ENCODE measurements at regions not wholly inside any gene's neighbourhood (a gene's known extent, or its start where the extent isn't known, plus 50 kb on each side); places are given as distances from the start of the nearest gene placed in this dataset.

GRCh38 chr2:149972066-149972465 is 384.5 kb upstream of the MMADHC start:
- Histone ChIP-seq H4K20me1 (ENCODE audit: insufficient read depth, low read length) (no peaks in the 10 kb centered on the region), H3K4me1 (ENCODE audit: insufficient read depth, low read length, severe bottlenecking) (no peaks in the 10 kb centered on the region), H3K4me3 (ENCODE audit: low read depth, low read length, poor library complexity, severe bottlenecking) (no peak overlapping the region), H3K36me3 (ENCODE audit: insufficient read depth, low read length) (no peaks in the 10 kb centered on the region), H3K9me2 (ENCODE audit: low read depth, low read length) (no peaks in the 10 kb centered on the region), H3K27ac (ENCODE audit: low read depth, low read length, poor library complexity, severe bottlenecking) (no peak overlapping the region), H3K27me3 (ENCODE audit: insufficient read depth, low read length) (no peaks in the 10 kb centered on the region), H3F3A (ENCODE audit: insufficient read depth, low read length) (no peaks in the 10 kb centered on the region), H3K9ac (ENCODE audit: low read length) (no peak overlapping the region), H3K79me2 (ENCODE audit: insufficient read depth, low read length) (no peaks in the 10 kb centered on the region), H2AFZ (ENCODE audit: low read length) (no peak overlapping the region), H3K9me3 (ENCODE audit: low read length) (no peaks in the 10 kb centered on the region), H3K4me2 (ENCODE audit: low read length) (no peak overlapping the region)
- TF ChIP-seq, protein P1, sequence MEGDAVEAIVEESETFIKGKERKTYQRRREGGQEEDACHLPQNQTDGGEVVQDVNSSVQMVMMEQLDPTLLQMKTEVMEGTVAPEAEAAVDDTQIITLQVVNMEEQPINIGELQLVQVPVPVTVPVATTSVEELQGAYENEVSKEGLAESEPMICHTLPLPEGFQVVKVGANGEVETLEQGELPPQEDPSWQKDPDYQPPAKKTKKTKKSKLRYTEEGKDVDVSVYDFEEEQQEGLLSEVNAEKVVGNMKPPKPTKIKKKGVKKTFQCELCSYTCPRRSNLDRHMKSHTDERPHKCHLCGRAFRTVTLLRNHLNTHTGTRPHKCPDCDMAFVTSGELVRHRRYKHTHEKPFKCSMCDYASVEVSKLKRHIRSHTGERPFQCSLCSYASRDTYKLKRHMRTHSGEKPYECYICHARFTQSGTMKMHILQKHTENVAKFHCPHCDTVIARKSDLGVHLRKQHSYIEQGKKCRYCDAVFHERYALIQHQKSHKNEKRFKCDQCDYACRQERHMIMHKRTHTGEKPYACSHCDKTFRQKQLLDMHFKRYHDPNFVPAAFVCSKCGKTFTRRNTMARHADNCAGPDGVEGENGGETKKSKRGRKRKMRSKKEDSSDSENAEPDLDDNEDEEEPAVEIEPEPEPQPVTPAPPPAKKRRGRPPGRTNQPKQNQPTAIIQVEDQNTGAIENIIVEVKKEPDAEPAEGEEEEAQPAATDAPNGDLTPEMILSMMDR (IDR thresholded peaks at IDR 0.05; ENCODE audit: low read length) = no peak
- TF ChIP-seq EZH2 (IDR thresholded peaks at IDR 0.05; ENCODE audit: borderline replicate concordance, low read length) = no peak

DNA sequence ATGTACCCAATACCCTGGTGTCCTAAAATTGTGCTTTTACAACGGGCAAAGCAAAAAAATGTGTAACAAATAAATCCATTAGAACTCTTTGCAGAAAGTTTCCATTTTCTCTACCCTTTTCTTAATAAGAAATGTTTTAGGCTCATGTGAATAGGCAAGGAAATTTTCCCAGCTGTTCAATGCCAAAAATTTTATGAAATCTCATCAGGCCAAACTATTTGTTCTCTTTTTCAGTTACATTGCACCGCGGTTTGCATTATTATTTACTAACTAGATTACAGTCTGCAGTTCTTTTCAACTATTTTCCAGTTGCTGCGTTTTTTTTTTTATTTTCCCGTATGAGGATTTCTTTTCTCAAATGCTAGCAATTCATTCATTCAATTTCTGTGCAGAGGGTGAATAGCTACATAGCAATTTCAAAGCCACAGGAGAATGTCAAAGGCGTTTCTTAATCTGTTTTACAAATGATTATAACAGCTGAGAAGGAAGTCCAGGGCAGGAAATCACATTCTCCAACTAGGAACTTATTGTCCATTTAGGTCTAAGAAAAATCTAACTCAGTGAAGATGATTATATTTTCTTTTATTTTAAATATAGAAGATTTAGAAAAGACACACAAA is 367.5 kb upstream of the MMADHC start:
- Histone ChIP-seq H3K4me2 (ENCODE audit: low read length) (no peak overlapping the region), H3K4me1 (ENCODE audit: insufficient read depth, low read length, severe bottlenecking) (no peaks in the 10 kb centered on the region), H4K20me1 (ENCODE audit: insufficient read depth, low read length) (no peaks in the 10 kb centered on the region), H3K9me3 (ENCODE audit: low read length) (no peaks in the 10 kb centered on the region), H2AFZ (ENCODE audit: low read length) (no peak overlapping the region), H3K27ac (ENCODE audit: low read depth, low read length, poor library complexity, severe bottlenecking) (no peak overlapping the region), H3K9me2 (ENCODE audit: low read depth, low read length) (no peaks in the 10 kb centered on the region), H3K9ac (ENCODE audit: low read length) (no peak overlapping the region), H3K4me3 (ENCODE audit: low read depth, low read length, poor library complexity, severe bottlenecking) (no peak overlapping the region), H3K27me3 (ENCODE audit: insufficient read depth, low read length) (no peaks in the 10 kb centered on the region), H3K36me3 (ENCODE audit: insufficient read depth, low read length) (no peaks in the 10 kb centered on the region), H3F3A (ENCODE audit: insufficient read depth, low read length) (no peaks in the 10 kb centered on the region), H3K79me2 (ENCODE audit: insufficient read depth, low read length) (no peaks in the 10 kb centered on the region)
- TF ChIP-seq, protein P1 (IDR thresholded peaks at IDR 0.05; ENCODE audit: low read length) = no peak
- TF ChIP-seq EZH2 (IDR thresholded peaks at IDR 0.05; ENCODE audit: borderline replicate concordance, low read length) = no peak

GRCh38 chr2:149953627-149954026 is 366.1 kb upstream of the MMADHC start:
- H3K4me3 ChIP-seq (ENCODE audit: low read depth, low read length, poor library complexity, severe bottlenecking) = no peak overlapping the region
- no peak overlapping the region for H2AFZ ChIP-seq (ENCODE audit: low read length)
- no peaks in the 10 kb centered on the region for H4K20me1 ChIP-seq (ENCODE audit: insufficient read depth, low read length)
- no peak overlapping the region for H3K27ac ChIP-seq (ENCODE audit: low read depth, low read length, poor library complexity, severe bottlenecking)
- no peaks in the 10 kb centered on the region for H3K9me2 ChIP-seq (ENCODE audit: low read depth, low read length)
- no peak overlapping the region for H3K4me2 ChIP-seq (ENCODE audit: low read length)
- no peaks in the 10 kb centered on the region for H3K27me3 ChIP-seq (ENCODE audit: insufficient read depth, low read length)
- no peaks in the 10 kb centered on the region for H3F3A ChIP-seq (ENCODE audit: insufficient read depth, low read length)
- TF ChIP-seq EZH2 (IDR thresholded peaks at IDR 0.05; ENCODE audit: borderline replicate concordance, low read length) = no peak
- TF ChIP-seq, protein P1 (IDR thresholded peaks at IDR 0.05; ENCODE audit: low read length) = no peak
- no peaks in the 10 kb centered on the region for H3K4me1 ChIP-seq (ENCODE audit: insufficient read depth, low read length, severe bottlenecking)
- H3K9me3 ChIP-seq (ENCODE audit: low read length) = no peaks in the 10 kb centered on the region
- H3K9ac ChIP-seq (ENCODE audit: low read length) = no peak overlapping the region
- H3K79me2 ChIP-seq (ENCODE audit: insufficient read depth, low read length) = no peaks in the 10 kb centered on the region
- no peaks in the 10 kb centered on the region for H3K36me3 ChIP-seq (ENCODE audit: insufficient read depth, low read length)
